CD8-positive, alpha-beta memory T cell (primary cell): ENCODE measurements at regions not wholly inside any gene's neighbourhood (a gene's known extent, or its start where the extent isn't known, plus 50 kb on each side); places are given as distances from the start of the nearest gene placed in this dataset.

Experiments
- CTCF ChIA-PET: fragments of 350-600 bp; sonication (Branson Sonifier 250); formaldehyde crosslinking; loops from one replicate; lab custom pipeline; 2021; ENCODE audit warnings: antibody characterized with exemption; lab: Charles Lee
- POLR2A ChIA-PET: fragments of 350-600 bp; sonication (Branson Sonifier 250); formaldehyde crosslinking; loops from one replicate; lab custom pipeline; 2021; ENCODE audit warnings: antibody characterized with exemption; lab: Charles Lee
- DNase-seq, 5 donors: peaks; one replicate each; pipeline versions ENCODE4 v3.0.0 to v3.0.0-alpha.2; 2020 to 2022; ENCODE audit warnings: mixed read lengths in 1 of 5
- H3K27ac ChIP-seq: one replicate; pipeline ENCODE4 v1.7.0; 2013; ENCODE audit warnings: low read depth, mild to moderate bottlenecking, low read length, moderate library complexity
- H3K27me3 ChIP-seq: 2 replicates; pipeline ENCODE4 v1.7.0; 2013; ENCODE audit warnings: low read length, mild to moderate bottlenecking; ENCODE audit not compliant: insufficient read depth, poor library complexity, severe bottlenecking
- H3K36me3 ChIP-seq: 2 replicates; pipeline ENCODE4 v1.7.0; 2013; ENCODE audit warnings: mild to moderate bottlenecking, low read length, moderate library complexity; ENCODE audit not compliant: insufficient read depth
- H3K4me1 ChIP-seq: 2 replicates; pipeline ENCODE4 v1.7.0; 2013; ENCODE audit warnings: mild to moderate bottlenecking, low read length, moderate library complexity; ENCODE audit not compliant: insufficient read depth
- H3K4me3 ChIP-seq: 2 replicates; pipeline ENCODE4 v1.7.0; 2013; ENCODE audit warnings: mild to moderate bottlenecking, low read length
- H3K9me3 ChIP-seq: 2 replicates; pipeline ENCODE4 v1.7.0; 2013; ENCODE audit warnings: mild to moderate bottlenecking, low read length
- H3K27ac Mint-ChIP-seq, 8 donors: one replicate each; pipeline ENCODE4 v1.8.0; 2020 to 2021; ENCODE audit warnings: mixed read lengths in 8 of 8, mild to moderate bottlenecking in 6 of 8, inconsistent platforms in 3 of 8, moderate library complexity in 3 of 8
- H3K27me3 Mint-ChIP-seq, 2 donors: one replicate each; pipeline ENCODE4 v1.8.0; 2020 to 2021; ENCODE audit warnings: mixed read lengths in 2 of 2, mild to moderate bottlenecking in 1 of 2, moderate library complexity in 1 of 2
- H3K36me3 Mint-ChIP-seq, 3 donors: one replicate each; pipeline ENCODE4 v1.8.0; 2020 to 2021; ENCODE audit warnings: mixed read lengths in 3 of 3, inconsistent platforms in 1 of 3, mild to moderate bottlenecking in 1 of 3
- H3K4me1 Mint-ChIP-seq, 3 donors: one replicate each; pipeline ENCODE4 v1.8.0; 2020 to 2021; ENCODE audit warnings: mixed read lengths in 3 of 3, inconsistent platforms in 1 of 3, mild to moderate bottlenecking in 1 of 3
- H3K4me3 Mint-ChIP-seq, 7 donors: one replicate each; pipeline ENCODE4 v1.8.0; 2020 to 2021; ENCODE audit warnings: mixed read lengths in 7 of 7, mild to moderate bottlenecking in 6 of 7, moderate library complexity in 4 of 7, inconsistent platforms in 2 of 7
- H3K9me3 Mint-ChIP-seq, 5 donors: one replicate each; pipeline ENCODE4 v1.8.0; 2020 to 2022; ENCODE audit warnings: mixed read lengths in 5 of 5, mild to moderate bottlenecking in 3 of 5, moderate library complexity in 2 of 5, inconsistent platforms in 1 of 5

DNA sequence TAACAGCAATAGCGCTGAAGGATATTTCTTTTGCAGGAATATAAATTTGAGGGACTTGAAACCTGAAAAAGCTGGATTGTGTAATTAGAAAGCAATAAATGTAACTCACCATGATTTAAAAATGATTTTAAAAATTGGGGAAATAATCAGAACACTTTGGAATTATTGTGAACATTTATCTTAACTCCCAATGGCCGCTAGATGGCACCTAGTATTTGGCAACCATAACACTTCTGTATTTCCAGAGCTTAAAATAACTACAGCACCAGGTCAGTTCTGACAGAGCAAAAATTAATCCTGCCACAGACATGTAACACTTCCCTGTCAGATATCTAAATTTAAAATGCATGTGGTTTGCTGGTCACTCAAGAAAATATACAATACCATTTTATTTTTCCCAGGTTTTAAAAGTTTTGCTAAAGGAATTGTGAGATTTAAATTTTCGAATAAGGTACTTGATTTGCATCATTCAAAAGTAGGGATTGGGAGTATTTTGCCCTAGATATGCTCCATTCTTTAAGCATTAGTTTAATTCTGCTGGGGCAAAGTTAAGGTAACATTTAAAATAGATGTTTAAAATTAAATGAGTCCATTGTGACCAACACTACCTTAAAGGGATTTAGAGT, 144.5 kb downstream of the PPP1R3A start:
- H3K4me3 ChIP-seq = no peak overlapping the region
- no peak overlapping the region for H3K4me3 Mint-ChIP-seq
- H3K36me3 Mint-ChIP-seq = no peaks in the 10 kb centered on the region
- no peaks in the 10 kb centered on the region for H3K4me1 ChIP-seq
- no peaks in the 10 kb centered on the region for H3K4me1 Mint-ChIP-seq
- H3K27me3 Mint-ChIP-seq = no peaks in the 10 kb centered on the region
- H3K36me3 ChIP-seq = no peaks in the 10 kb centered on the region
- ChIA-PET POLR2A (no interaction called here), CTCF (no interaction called here)
- no peaks in the 10 kb centered on the region for H3K27me3 ChIP-seq
- peaks cover 0 to 1% (median 0%) of the 10 kb centered on the region in 5 donors for H3K9me3 Mint-ChIP-seq
- no peak for DNase-seq
- no peak overlapping the region for H3K27ac ChIP-seq
- no peak overlapping the region for H3K27ac Mint-ChIP-seq
- H3K9me3 ChIP-seq = no peaks in the 10 kb centered on the region

DNA sequence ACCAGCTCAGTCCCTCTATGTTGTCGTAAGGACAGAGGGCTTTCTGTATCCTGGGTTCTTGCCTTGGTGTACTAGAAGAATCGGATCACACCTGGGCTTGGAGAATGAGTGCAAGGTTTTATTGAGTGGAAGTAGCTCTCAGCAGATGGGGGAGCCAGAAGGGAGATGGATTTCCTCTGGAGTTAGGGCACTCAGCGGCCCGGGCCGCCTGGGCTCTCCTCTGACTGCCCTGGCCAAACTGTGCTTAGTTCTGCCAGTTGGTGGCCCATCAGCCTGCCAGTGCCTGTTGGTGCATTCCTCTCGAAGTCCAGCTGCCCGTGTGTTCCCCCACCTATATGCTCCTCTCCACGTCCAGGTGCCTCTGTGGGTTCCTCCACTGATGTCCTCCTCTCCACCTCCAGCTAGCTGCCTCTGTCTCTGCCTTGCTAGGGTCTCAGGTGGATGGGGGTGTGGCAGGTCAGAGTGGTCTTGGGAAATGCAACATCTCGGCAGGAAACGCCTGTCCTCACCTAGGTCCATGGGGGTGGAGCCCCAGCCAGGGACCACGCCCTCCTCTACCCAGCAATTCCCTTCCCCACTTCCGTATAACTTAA, 148.6 kb downstream of the PPP1R3A start:
- no peak for DNase-seq
- H3K36me3 ChIP-seq = no peaks in the 10 kb centered on the region
- no peaks in the 10 kb centered on the region for H3K27me3 ChIP-seq
- H3K4me3 Mint-ChIP-seq = no peak overlapping the region
- no peaks in the 10 kb centered on the region for H3K9me3 ChIP-seq
- no peaks in the 10 kb centered on the region for H3K36me3 Mint-ChIP-seq
- no peaks in the 10 kb centered on the region for H3K4me1 ChIP-seq
- H3K4me3 ChIP-seq = no peak overlapping the region
- ChIA-PET POLR2A (no interaction called here), CTCF (no interaction called here)
- peaks cover 0 to 5% (median 0%) of the 10 kb centered on the region in 5 donors for H3K9me3 Mint-ChIP-seq
- no peak overlapping the region for H3K27ac Mint-ChIP-seq
- H3K27me3 Mint-ChIP-seq = no peaks in the 10 kb centered on the region
- no peak overlapping the region for H3K27ac ChIP-seq
- no peaks in the 10 kb centered on the region for H3K4me1 Mint-ChIP-seq

DNA sequence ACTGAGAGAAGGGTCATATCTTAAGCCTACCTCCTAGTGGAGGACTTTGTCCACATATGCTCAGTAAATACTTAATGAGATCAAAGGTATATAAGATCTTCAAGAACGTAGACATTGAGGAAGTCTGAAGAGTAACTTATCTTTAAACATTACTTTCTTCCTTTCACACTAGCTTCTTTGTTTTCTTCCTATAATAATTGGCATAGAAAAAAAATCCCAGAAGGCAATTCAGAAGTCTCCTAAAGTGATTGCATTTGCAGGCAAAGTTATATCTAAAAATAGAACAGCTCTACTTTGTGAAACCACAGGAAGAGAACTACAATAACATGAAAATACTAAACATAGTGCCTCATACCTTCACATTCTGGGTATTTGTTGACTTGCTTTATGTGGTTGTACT, 150.4 kb downstream of the PPP1R3A start:
- H3K36me3 ChIP-seq = no peaks in the 10 kb centered on the region

DNA sequence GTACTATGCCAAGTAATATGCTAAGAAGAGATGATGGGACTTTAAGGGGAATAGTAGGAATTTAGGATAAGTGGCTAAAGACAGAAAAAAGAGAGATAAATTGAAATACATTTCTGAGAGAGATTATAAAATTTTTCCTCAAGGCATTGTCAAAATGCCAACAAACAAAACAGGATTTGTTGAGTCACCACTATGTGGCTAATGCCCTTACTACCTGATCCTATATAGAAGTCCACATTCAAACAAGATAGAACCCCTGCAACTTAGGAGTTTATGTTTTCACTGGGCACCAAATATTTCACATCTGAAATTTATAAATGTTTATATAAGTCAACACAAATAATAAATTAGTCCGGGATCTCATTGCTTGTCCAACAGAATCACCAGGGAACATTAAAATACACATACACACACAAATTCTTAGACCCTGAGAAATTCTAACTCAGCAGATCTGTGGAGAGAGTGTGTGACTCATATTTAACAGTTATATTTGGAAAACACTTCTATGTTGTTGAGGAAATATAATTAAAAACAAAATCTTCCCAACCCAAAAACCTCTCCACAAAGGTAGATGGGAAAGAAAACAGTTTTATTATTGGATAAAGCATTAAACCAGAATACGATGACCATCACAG, 154.3 kb downstream of the PPP1R3A start:
- POLR2A ChIA-PET = no interaction called here
- Mint-ChIP-seq H3K27ac (no peak overlapping the region), H3K4me1 (no peaks in the 10 kb centered on the region), H3K27me3 (no peaks in the 10 kb centered on the region), H3K4me3 (no peak overlapping the region), H3K9me3 (peaks cover 0 to 5% (median 0%) of the 10 kb centered on the region in 5 donors), H3K36me3 (no peaks in the 10 kb centered on the region)
- no peak overlapping the region for H3K4me3 ChIP-seq
- no peak overlapping the region for H3K27ac ChIP-seq
- H3K9me3 ChIP-seq = no peaks in the 10 kb centered on the region
- no peak for DNase-seq
- H3K36me3 ChIP-seq = no peaks in the 10 kb centered on the region
- no peaks in the 10 kb centered on the region for H3K27me3 ChIP-seq
- CTCF ChIA-PET = no interaction called here
- H3K4me1 ChIP-seq = no peaks in the 10 kb centered on the region

More for the DNA sequence above, 150.4 kb downstream of the PPP1R3A start:
- no peaks in the 10 kb centered on the region for H3K4me1 Mint-ChIP-seq
- no peak for DNase-seq
- CTCF ChIA-PET = no interaction called here
- peaks cover 0 to 5% (median 0%) of the 10 kb centered on the region in 5 donors for H3K9me3 Mint-ChIP-seq
- H3K27ac ChIP-seq = no peak overlapping the region
- no peak overlapping the region for H3K4me3 Mint-ChIP-seq
- H3K27me3 Mint-ChIP-seq = no peaks in the 10 kb centered on the region
- H3K36me3 Mint-ChIP-seq = no peaks in the 10 kb centered on the region
- H3K4me3 ChIP-seq = no peak overlapping the region
- no peaks in the 10 kb centered on the region for H3K9me3 ChIP-seq
- no peaks in the 10 kb centered on the region for H3K27me3 ChIP-seq
- POLR2A ChIA-PET = no interaction called here
- no peaks in the 10 kb centered on the region for H3K4me1 ChIP-seq
- no peak overlapping the region for H3K27ac Mint-ChIP-seq

DNA sequence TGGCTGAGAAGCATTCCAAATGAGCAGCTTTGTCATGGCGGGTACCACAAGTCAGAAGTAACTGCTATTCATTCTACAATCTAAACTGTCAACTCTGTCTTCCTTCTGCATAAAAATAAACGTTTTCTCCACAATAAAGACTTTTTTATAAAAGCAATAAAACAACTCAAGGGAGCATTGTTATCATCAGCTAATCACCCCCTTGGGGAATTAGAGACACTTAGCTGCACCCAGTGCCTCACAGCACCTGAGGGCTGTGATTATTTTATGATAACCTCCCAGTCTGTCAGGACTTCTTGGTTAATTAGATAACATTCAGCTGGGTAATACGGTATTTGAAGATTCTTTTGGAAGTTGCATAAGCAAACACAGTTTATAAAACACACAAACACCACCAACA, 155.6 kb downstream of the PPP1R3A start:
- no peaks in the 10 kb centered on the region for H3K36me3 ChIP-seq
- no peaks in the 10 kb centered on the region for H3K27me3 ChIP-seq
- H3K4me1 ChIP-seq = no peaks in the 10 kb centered on the region
- H3K36me3 Mint-ChIP-seq = no peaks in the 10 kb centered on the region
- H3K27me3 Mint-ChIP-seq = no peaks in the 10 kb centered on the region
- H3K9me3 Mint-ChIP-seq = peaks cover 0 to 5% (median 0%) of the 10 kb centered on the region in 5 donors
- ChIA-PET CTCF (no interaction called here), POLR2A (no interaction called here)
- no peak overlapping the region for H3K27ac ChIP-seq
- no peaks in the 10 kb centered on the region for H3K4me1 Mint-ChIP-seq
- no peak overlapping the region for H3K27ac Mint-ChIP-seq
- H3K9me3 ChIP-seq = no peaks in the 10 kb centered on the region
- no peak for DNase-seq
- H3K4me3 ChIP-seq = no peak overlapping the region
- no peak overlapping the region for H3K4me3 Mint-ChIP-seq

DNA sequence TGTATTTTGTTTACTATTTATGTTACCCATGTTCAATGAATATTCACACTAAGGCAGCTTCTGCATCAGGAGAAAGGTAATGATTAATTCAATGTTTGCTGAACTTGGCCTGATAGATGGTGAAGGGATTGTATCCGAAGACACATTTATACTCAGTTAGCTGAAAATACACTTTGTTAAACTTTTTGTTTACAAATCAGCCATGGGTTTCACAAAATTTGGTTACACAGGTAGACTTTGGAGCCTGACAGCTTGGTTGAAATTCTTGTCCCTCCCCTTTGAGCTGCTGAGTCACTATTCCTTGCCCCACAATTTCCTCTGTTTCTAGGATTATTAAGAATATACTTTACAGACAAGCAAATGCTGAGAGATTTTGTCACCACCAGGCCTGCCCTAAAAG, 162.6 kb downstream of the PPP1R3A start:
- POLR2A ChIA-PET = no interaction called here
- no peak overlapping the region for H3K4me3 ChIP-seq
- Mint-ChIP-seq H3K9me3 (peaks cover 0 to 8% (median 4%) of the 10 kb centered on the region in 5 donors), H3K4me1 (no peaks in the 10 kb centered on the region), H3K27ac (no peak overlapping the region), H3K4me3 (no peak overlapping the region), H3K27me3 (no peaks in the 10 kb centered on the region), H3K36me3 (no peaks in the 10 kb centered on the region)
- DNase-seq = no peak
- no peak overlapping the region for H3K27ac ChIP-seq
- CTCF ChIA-PET = no interaction called here
- no peaks in the 10 kb centered on the region for H3K27me3 ChIP-seq
- H3K36me3 ChIP-seq = no peaks in the 10 kb centered on the region
- H3K9me3 ChIP-seq = no peaks in the 10 kb centered on the region
- H3K4me1 ChIP-seq = no peaks in the 10 kb centered on the region

DNA sequence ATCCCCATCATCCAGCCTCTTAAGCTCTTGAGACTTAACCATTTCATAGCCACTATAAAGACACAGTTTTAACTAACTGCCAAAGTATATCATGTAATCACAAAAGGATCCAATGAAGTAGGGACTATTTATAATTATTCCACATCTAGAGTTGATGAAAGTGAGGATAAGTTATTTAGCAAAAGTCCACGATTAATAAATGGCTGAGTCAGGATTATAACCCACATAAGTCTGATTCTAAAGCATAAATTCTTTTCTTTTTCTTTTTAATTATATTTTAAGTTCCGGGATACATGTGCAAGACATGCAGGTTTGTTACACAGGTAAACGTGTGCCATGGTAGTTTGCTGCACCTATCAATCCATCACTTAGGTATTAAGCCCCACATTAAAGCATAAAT, 166.1 kb downstream of the PPP1R3A start:
- POLR2A ChIA-PET = no interaction called here
- CTCF ChIA-PET = no interaction called here

DNA sequence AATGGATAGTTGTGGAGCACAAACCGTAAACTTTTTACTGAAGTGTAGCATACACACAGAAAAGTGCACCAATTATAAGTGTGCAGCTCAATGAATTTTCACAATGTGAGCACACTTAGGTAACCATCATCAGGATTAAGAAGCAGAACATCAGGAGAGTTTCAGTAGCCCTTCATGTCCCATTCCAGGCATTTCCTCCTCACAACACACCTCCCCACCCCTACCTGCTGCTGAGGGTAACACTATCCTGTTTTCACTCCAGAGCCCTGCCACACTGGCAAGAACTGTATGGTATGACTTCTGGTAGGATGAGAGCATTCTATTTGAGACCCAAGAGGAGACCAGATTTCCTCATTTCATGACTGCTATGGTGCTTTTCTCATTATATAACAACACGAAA, 166.5 kb downstream of the PPP1R3A start:
- no peaks in the 10 kb centered on the region for H3K4me1 ChIP-seq
- ChIA-PET CTCF (no interaction called here), POLR2A (no interaction called here)
- H3K36me3 Mint-ChIP-seq = no peaks in the 10 kb centered on the region
- H3K27ac Mint-ChIP-seq = no peak overlapping the region
- H3K4me3 ChIP-seq = no peak overlapping the region
- H3K27me3 Mint-ChIP-seq = no peaks in the 10 kb centered on the region
- no peaks in the 10 kb centered on the region for H3K4me1 Mint-ChIP-seq
- peaks cover 0 to 10% (median 6%) of the 10 kb centered on the region in 5 donors for H3K9me3 Mint-ChIP-seq
- H3K4me3 Mint-ChIP-seq = no peak overlapping the region
- no peaks in the 10 kb centered on the region for H3K36me3 ChIP-seq
- H3K27me3 ChIP-seq = no peaks in the 10 kb centered on the region
- H3K27ac ChIP-seq = no peak overlapping the region
- no peaks in the 10 kb centered on the region for H3K9me3 ChIP-seq
- no peak for DNase-seq

More for the DNA sequence above, 166.1 kb downstream of the PPP1R3A start:
- Mint-ChIP-seq H3K9me3 (peaks cover 0 to 11% (median 6%) of the 10 kb centered on the region in 5 donors), H3K4me3 (no peak overlapping the region), H3K27me3 (no peaks in the 10 kb centered on the region), H3K36me3 (no peaks in the 10 kb centered on the region), H3K27ac (no peak overlapping the region), H3K4me1 (no peaks in the 10 kb centered on the region)
- H3K4me3 ChIP-seq = no peak overlapping the region
- H3K36me3 ChIP-seq = no peaks in the 10 kb centered on the region
- H3K27ac ChIP-seq = no peak overlapping the region
- DNase-seq = no peak
- no peaks in the 10 kb centered on the region for H3K9me3 ChIP-seq
- no peaks in the 10 kb centered on the region for H3K27me3 ChIP-seq
- H3K4me1 ChIP-seq = no peaks in the 10 kb centered on the region
